AG04449 (cell line): ENCODE measurements at regions not wholly inside any gene's neighbourhood (a gene's known extent, or its start where the extent isn't known, plus 50 kb on each side); places are given as distances from the start of the nearest gene placed in this dataset.
A peak's percentile ranks its signal among the peaks of the same experiment; 100 is the strongest.

Source experiments
- CTCF ChIA-PET: fragments of 350-600 bp; formaldehyde crosslinking; extraction: SDS; loops from one replicate; lab custom pipeline; 2021; ENCODE audit warnings: antibody characterized with exemption; lab: Yijun Ruan, JAX
- POLR2A ChIA-PET: fragments of 400-600, 350-600 bp; formaldehyde crosslinking; extraction: SDS; loops from one replicate; lab custom pipeline; 2020; ENCODE audit warnings: antibody characterized with exemption, inconsistent platforms; lab: Yijun Ruan, JAX
- DNase-seq: peaks from one replicate; pipeline ENCODE4 v3.0.0-alpha.2; 2010; ENCODE audit warnings: low read depth, low spot score
- H3K4me3 ChIP-seq: 2 replicates; pipeline ENCODE4 v1.5.1; 2011; ENCODE audit warnings: low read depth, mild to moderate bottlenecking, control low read depth, low read length
- TF ChIP-seq, protein P1 (sequence below): IDR thresholded peaks from one replicate; pipeline ENCODE4 v1.5.1; 2011; ENCODE audit warnings: mild to moderate bottlenecking, moderate library complexity, low read length, control low read depth, inconsistent platforms; ENCODE audit not compliant: insufficient read depth; ENCODE audit errors: missing control alignments

DNA sequence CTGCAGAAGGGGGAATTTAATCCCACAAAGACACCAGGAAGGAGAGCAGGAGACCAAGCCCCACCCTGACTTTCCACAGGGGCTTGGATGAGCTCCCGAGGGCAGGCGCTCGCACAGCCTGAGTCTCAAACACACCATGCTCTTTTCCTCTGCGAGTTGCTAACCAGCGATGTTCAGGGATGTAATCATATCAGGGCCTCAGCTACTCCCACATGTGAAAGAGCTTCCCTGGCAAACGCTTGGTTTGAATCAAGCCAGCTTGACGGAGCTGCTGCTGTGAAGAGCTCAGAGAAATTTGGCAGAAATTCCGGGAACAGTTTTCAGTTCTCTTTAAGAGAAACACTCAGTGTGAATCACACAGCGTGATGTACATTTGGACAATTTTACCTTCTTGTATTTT is 385.8 kb downstream of the GALR1 start:
- H3K4me3 ChIP-seq: no peak overlapping the region
- ChIA-PET CTCF (no interaction called here), POLR2A (no interaction called here)
- DNase-seq: no peak
- TF ChIP-seq, protein P1, sequence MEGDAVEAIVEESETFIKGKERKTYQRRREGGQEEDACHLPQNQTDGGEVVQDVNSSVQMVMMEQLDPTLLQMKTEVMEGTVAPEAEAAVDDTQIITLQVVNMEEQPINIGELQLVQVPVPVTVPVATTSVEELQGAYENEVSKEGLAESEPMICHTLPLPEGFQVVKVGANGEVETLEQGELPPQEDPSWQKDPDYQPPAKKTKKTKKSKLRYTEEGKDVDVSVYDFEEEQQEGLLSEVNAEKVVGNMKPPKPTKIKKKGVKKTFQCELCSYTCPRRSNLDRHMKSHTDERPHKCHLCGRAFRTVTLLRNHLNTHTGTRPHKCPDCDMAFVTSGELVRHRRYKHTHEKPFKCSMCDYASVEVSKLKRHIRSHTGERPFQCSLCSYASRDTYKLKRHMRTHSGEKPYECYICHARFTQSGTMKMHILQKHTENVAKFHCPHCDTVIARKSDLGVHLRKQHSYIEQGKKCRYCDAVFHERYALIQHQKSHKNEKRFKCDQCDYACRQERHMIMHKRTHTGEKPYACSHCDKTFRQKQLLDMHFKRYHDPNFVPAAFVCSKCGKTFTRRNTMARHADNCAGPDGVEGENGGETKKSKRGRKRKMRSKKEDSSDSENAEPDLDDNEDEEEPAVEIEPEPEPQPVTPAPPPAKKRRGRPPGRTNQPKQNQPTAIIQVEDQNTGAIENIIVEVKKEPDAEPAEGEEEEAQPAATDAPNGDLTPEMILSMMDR: no peak

DNA sequence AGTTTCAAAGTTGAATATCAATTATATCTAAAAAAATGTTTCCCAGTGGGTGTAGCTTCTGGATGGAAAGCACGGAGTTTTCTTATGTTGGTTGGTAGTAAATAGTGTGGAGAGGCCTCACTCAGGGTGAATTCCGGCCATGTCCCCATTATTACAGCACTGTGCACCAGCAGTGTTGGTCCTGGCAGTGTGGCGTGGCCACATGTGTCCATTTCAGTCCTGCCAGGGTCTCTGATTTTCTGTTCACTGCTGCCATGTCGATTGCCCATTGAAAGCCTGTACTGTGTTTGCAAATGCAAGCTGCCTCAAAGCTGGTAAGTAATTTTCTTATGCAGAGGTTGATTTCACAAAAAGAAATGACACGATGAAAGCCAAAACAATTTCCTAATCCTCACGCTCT is 386.2 kb downstream of the GALR1 start:
- TF ChIP-seq, protein P1: no peak
- ChIA-PET CTCF (no interaction called here), POLR2A (no interaction called here)
- H3K4me3 ChIP-seq: no peak overlapping the region
- DNase-seq: no peak

DNA sequence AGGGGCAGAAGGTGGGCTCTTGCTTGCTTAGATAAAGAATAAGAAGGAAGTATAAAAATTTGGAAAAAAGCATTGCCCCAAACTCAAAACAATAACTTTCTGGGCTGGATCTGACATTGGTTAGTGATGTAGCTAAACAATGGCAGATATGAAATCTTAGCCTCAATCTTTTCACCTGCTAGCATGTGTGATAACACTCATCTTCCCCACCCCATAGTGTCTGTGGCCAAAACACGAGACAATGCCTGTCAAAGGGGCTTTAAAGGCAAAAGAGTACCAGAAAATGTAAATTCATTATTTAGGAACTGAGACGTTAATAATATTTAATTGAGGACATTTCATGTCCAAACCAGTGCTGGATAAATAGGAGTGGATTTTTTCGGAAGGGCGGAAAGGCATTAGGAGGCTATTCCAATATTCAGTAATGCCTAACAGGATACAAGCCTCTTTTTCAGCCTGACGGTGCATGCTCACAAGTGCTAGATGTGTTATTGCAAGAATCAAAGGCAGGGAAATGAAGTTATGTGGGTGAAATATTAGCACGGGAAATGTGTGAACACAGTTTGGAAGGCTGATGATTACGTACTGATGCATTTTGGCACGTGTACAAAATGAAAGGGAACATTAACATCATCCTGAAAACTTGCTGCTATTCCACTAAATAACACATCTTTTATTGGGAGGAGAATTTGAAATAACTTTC is 395.7 kb downstream of the GALR1 start:
- DNase-seq: no peak
- CTCF ChIA-PET: no interaction called here
- POLR2A ChIA-PET: no interaction called here
- no peak overlapping the region for H3K4me3 ChIP-seq
- TF ChIP-seq, protein P1: no peak

DNA sequence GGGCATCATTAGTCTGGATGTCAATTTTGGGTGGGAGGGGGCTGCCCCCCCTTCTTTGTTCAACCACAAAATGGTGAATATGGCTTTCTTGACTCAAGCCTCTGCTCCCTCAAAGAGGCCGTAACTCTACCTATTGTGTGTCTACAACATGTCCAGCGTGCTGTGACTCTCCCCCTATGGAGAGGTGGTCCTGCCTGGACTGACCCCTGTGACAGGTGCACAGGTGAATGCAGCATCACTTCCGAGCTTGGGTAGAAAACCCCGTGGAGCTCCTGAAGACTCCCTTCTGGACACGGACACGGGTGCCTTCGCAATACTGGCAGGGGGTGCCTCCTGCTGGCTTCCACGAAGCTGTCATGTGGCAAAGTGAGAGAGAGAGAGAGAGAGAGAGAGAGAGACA is 397.8 kb downstream of the GALR1 start:
- TF ChIP-seq, protein P1: no peak
- no peak overlapping the region for H3K4me3 ChIP-seq
- POLR2A ChIA-PET: no interaction called here
- DNase-seq: no peak
- CTCF ChIA-PET: no interaction called here

DNA sequence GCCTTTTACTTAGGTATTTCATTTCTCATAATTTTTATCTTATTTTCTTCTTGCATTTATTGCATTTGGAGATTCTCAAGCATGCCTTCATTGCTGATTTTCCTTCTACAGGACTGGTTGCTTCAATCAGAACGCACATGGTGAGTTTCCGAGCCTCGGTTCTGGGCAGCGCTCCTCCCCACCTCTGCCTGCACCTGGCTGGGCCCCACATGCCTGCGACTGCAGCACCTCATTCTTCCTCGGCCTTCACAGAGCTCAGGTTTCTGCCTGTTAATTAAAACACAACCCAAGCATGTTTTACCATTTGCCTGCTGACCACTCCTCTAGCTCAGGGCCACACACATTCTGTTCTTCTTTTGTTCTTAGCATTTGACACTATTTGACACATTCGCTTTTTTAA is 398.8 kb downstream of the GALR1 start:
- H3K4me3 ChIP-seq: no peak overlapping the region
- ChIA-PET POLR2A (no interaction called here), CTCF (no interaction called here)
- TF ChIP-seq, protein P1: no peak
- DNase-seq: no peak

DNA sequence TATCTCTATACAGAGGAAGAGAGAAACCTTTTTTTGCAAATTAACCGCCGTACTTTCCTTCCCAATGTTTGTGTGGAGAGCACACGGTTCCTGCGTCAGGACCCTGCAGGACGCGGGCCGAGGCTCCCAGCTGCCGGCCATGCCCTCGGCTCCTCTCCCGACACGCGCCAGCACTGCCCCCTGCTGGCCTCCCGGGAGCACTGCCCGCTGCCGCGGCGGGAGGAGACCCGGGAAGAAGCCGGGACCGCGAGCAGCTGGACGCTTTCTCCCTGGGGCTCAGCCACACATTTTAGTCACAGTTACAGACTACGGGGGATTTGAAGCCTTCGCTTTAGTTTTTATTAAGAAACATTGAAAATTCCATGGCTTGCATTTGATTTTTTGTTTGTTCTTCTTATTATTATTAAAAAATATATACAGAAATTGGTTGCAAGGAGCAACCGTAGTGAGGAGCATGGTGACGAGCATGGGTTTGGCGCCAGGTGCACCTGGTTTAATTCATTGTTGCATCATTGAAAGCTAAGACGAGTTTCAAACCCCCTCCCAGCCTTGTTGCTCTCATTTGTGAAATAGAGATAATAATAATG is 401.2 kb downstream of the GALR1 start:
- ChIA-PET CTCF (no interaction called here), POLR2A (no interaction called here)
- DNase-seq: no peak
- no peak overlapping the region for H3K4me3 ChIP-seq
- TF ChIP-seq, protein P1: peak; percentile 45
